ENCODE measurements at regions not wholly inside any gene's neighbourhood (a gene's known extent, or its start where the extent isn't known, plus 50 kb on each side); places are given as distances from the start of the nearest gene placed in this dataset.

DNA sequence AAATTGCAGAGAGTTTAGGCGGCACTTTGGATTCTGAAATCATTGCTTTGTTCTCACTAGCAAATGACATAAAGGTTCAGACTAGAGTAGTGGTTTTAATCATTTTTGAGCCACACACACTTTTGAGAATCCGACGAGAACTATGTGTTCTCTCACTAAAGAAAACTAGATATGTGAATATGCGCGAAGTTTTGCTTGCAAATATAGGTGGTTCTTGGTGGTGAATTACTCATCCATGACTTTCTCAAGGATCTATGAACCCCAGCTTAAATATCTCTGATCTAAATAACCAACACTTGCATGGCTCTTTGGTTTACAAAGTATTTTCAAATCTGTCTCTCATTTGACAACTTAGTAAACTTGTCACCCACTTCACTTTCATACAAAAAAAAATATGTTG lies 54.8 kb downstream of the NOG start:
- H3K36me3 ChIP-seq = no peaks in the 10 kb centered on the region
- H3K27me3 ChIP-seq = no peaks in the 10 kb centered on the region
- no peak overlapping the region for H3K9ac ChIP-seq
- peaks cover 0 to under 1% (median 0%) of the 10 kb centered on the region in 10 experiments; a peak in 1 of 20 replicates for H3K4me1 ChIP-seq
- no peak overlapping the region for H3K4me3 ChIP-seq
- peaks cover 0 to 13% (median 5%) of the 10 kb centered on the region in 11 experiments; a peak in 6 of 22 replicates for H3K9me3 ChIP-seq (replicated peaks in 1 of 11)
- H3K27ac ChIP-seq = no peak overlapping the region
- no peaks in the 10 kb centered on the region for H4K20me1 ChIP-seq
- H3K4me2 ChIP-seq = no peak overlapping the region
- TF ChIP-seq Cebpa-rat (IDR thresholded peaks at IDR 0.05) = no peak

DNA sequence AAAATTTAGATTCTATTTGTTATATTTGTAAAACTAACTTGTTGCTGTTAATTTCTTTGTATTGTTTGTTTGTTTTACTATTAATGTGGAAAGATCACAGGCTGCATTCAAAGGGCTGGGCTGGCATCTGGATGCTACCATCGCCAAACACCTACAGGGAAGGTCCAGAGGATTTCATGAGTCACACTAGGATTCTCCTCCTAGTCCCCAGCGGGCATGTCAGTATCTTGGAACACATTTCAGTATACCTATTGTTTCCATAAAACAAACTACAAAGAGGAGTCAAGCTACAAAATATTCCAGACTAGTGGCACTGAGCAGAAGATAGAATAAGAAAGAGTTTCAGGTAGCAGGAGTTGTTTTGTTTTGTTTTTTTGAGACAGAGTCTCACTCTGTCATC lies 55.3 kb downstream of the NOG start:
- H3K9me3 ChIP-seq (replicated peaks in 1 of 11) = peaks cover 0 to 13% (median 5%) of the 10 kb centered on the region in 11 experiments; a peak in 6 of 22 replicates
- H3K4me2 ChIP-seq = no peak overlapping the region
- no peak overlapping the region for H3K9ac ChIP-seq
- no peak overlapping the region for H3K27ac ChIP-seq
- no peak for TF ChIP-seq Cebpa-rat (IDR thresholded peaks at IDR 0.05)
- H4K20me1 ChIP-seq = no peaks in the 10 kb centered on the region
- no peaks in the 10 kb centered on the region for H3K36me3 ChIP-seq
- peaks cover 0 to 5% (median 4%) of the 10 kb centered on the region in 10 experiments; a peak in 11 of 20 replicates for H3K4me1 ChIP-seq
- no peaks in the 10 kb centered on the region for H3K27me3 ChIP-seq
- H3K4me3 ChIP-seq = no peak overlapping the region

DNA sequence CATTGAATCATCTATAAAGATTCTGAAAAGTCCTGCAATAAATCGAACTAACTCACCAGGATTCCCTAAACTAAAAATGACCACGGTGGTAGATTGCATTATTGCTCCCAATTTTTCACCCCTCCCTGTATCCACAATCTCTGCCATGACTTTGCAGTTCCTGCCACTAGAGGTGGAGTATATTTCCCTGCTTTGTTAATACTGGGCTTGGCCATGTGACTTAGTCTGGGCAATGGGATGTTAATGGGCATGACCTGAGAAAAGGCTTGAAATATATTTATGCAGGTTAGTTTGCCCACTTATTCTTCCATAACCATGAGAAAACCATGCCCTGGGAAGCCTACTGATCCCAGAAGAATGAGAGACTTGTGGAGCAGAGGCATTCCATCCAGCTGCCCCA lies 59.1 kb downstream of the NOG start:
- no peaks in the 10 kb centered on the region for H4K20me1 ChIP-seq
- TF ChIP-seq Cebpa-rat (IDR thresholded peaks at IDR 0.05) = no peak
- no peaks in the 10 kb centered on the region for H3K36me3 ChIP-seq

GRCh38 chr17:56653877-56654276 lies 60.4 kb downstream of the NOG start:
- no peak overlapping the region for H3K27ac ChIP-seq
- TF ChIP-seq Cebpa-rat (IDR thresholded peaks at IDR 0.05) = no peak

More for the DNA sequence above, 59.1 kb downstream of the NOG start:
- Histone ChIP-seq H3K9me3 (replicated peaks in 1 of 11) (peaks cover 0 to 17% (median 5%) of the 10 kb centered on the region in 11 experiments; a peak in 7 of 22 replicates), H3K4me2 (no peak overlapping the region), H3K4me1 (peaks cover 8 to 31% (median 18%) of the 10 kb centered on the region in 10 experiments; a peak in 15 of 20 replicates), H3K9ac (no peak overlapping the region), H3K4me3 (no peak overlapping the region), H3K27ac (no peak overlapping the region), H3K27me3 (no peaks in the 10 kb centered on the region)

DNA sequence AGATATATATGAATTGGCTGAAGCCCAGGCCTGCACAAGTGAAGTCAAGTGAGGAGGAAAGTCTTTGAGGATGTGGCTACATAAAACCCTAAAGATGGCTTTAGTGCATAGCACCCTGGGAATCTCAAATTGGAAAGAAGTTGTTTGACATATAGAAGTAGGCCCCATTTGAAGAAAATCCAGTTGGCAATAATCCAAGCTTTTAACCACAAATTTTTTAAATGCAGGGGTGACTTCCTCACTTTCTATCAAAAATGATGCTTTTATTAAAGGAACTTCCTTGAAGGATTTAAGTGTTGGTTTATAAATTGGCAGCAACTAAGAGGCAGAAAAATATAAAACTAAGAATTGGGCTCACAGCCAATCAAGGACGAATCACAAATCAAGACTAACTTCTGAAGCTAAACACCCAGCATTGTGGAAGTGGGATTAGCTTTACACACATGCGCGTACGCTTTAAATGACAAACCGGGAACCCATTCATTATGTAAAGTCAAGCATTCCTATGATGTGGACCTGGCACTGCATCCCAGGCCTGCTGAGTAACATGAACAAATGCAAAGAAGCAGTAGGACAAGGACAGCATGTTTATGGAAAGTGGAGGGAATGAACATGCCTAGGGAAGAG lies 63.3 kb downstream of the NOG start:
- TF ChIP-seq Cebpa-rat (IDR thresholded peaks at IDR 0.05) = no peak
- H3K4me1 ChIP-seq = peaks cover 8 to 31% (median 18%) of the 10 kb centered on the region in 10 experiments; a peak in 15 of 20 replicates
- peak overlapping the region in 5 of 11 experiments; percentile 3 to 21 (median 14); a peak in 6 of 22 replicates for H3K4me2 ChIP-seq
- H3K9ac ChIP-seq = no peak overlapping the region
- H3K4me3 ChIP-seq = no peak overlapping the region
- H4K20me1 ChIP-seq = no peaks in the 10 kb centered on the region
- H3K36me3 ChIP-seq = no peaks in the 10 kb centered on the region
- H3K27ac ChIP-seq = no peak overlapping the region
- peaks cover 0 to 11% (median 2%) of the 10 kb centered on the region in 11 experiments; a peak in 4 of 22 replicates for H3K9me3 ChIP-seq (replicated peaks in 1 of 11)
- no peaks in the 10 kb centered on the region for H3K27me3 ChIP-seq

More at GRCh38 chr17:56653877-56654276, 60.4 kb downstream of the NOG start:
- H3K4me3 ChIP-seq = no peak overlapping the region
- no peaks in the 10 kb centered on the region for H4K20me1 ChIP-seq
- H3K9me3 ChIP-seq (replicated peaks in 1 of 11) = peaks cover 0 to 17% (median 5%) of the 10 kb centered on the region in 11 experiments; a peak in 8 of 22 replicates
- no peaks in the 10 kb centered on the region for H3K27me3 ChIP-seq
- H3K4me2 ChIP-seq = peak overlapping the region in 4 of 11 experiments; percentile 7 to 39 (median 22); a peak in 5 of 22 replicates
- H3K36me3 ChIP-seq = no peaks in the 10 kb centered on the region
- H3K4me1 ChIP-seq = peaks cover 8 to 31% (median 18%) of the 10 kb centered on the region in 10 experiments; a peak in 15 of 20 replicates
- H3K9ac ChIP-seq = no peak overlapping the region

DNA sequence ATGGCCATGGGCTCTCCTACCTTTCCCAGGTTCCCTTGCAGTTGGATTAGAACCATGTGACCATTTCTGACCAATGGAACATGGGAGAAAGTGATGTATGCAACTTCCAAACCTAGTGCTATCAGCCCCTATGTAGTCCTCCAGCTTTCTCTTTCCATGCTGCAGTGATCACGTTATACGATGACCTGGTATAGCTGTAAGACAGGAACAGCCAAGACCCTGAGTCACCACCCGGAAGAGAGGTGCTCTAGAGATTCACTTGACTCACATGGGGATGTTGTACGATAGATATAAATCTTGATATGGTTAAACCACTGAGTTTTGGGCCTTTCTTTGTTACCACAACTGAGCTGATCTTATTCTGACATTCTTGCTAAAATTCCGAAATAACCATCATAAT lies 65.1 kb downstream of the NOG start:
- Histone ChIP-seq H3K4me3 (no peak overlapping the region), H3K4me1 (peaks cover 8 to 28% (median 16%) of the 10 kb centered on the region in 10 experiments; a peak in 15 of 20 replicates), H3K9me3 (replicated peaks in 1 of 11) (peaks cover 0 to 8% (median 0%) of the 10 kb centered on the region in 11 experiments; a peak in 2 of 22 replicates), H3K27me3 (no peaks in the 10 kb centered on the region), H3K4me2 (no peak overlapping the region), H3K9ac (no peak overlapping the region), H3K27ac (no peak overlapping the region), H4K20me1 (no peaks in the 10 kb centered on the region), H3K36me3 (no peaks in the 10 kb centered on the region)
- TF ChIP-seq Cebpa-rat (IDR thresholded peaks at IDR 0.05) = no peak

GRCh38 chr17:56659622-56660021 lies 66.1 kb downstream of the NOG start:
- no peak for TF ChIP-seq Cebpa-rat (IDR thresholded peaks at IDR 0.05)

DNA sequence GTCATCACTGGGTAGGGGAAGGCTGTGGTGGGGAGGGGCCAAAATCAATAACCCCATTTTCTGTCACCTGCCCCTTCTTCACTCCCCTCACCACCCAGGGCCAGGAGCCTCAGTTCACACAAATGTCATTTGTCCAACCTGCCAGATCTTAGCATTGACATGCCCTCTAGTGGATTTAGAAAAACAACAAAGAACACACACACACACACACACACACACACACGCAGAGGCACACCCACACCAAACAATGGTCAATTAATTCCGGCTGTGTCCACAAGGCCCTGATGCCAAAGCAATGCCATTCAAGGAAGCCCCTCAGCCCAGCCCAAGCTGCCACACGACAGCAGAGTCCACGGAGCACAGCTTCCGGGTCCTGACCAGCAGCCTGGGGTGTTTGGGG lies 68.4 kb downstream of the NOG start:
- Histone ChIP-seq H3K36me3 (no peaks in the 10 kb centered on the region), H3K4me1 (peaks cover 0 to 4% (median 3%) of the 10 kb centered on the region in 10 experiments; a peak in 7 of 20 replicates), H3K9ac (no peak overlapping the region), H3K27me3 (no peaks in the 10 kb centered on the region), H3K9me3 (replicated peaks in 1 of 11) (peaks cover 0 to 4% (median 0%) of the 10 kb centered on the region in 11 experiments; a peak in 1 of 22 replicates), H3K27ac (no peak overlapping the region), H3K4me2 (no peak overlapping the region), H4K20me1 (no peaks in the 10 kb centered on the region), H3K4me3 (no peak overlapping the region)
- no peak for TF ChIP-seq Cebpa-rat (IDR thresholded peaks at IDR 0.05)

More at GRCh38 chr17:56659622-56660021, 66.1 kb downstream of the NOG start:
- Histone ChIP-seq H3K27ac (no peak overlapping the region), H3K9me3 (replicated peaks in 1 of 11) (peaks cover 0 to 8% (median 0%) of the 10 kb centered on the region in 11 experiments; a peak in 2 of 22 replicates), H3K9ac (no peak overlapping the region), H3K4me3 (no peak overlapping the region), H3K36me3 (no peaks in the 10 kb centered on the region), H3K27me3 (no peaks in the 10 kb centered on the region), H3K4me1 (peaks cover 5 to 20% (median 11%) of the 10 kb centered on the region in 10 experiments; a peak in 12 of 20 replicates), H3K4me2 (no peak overlapping the region), H4K20me1 (no peaks in the 10 kb centered on the region)

DNA sequence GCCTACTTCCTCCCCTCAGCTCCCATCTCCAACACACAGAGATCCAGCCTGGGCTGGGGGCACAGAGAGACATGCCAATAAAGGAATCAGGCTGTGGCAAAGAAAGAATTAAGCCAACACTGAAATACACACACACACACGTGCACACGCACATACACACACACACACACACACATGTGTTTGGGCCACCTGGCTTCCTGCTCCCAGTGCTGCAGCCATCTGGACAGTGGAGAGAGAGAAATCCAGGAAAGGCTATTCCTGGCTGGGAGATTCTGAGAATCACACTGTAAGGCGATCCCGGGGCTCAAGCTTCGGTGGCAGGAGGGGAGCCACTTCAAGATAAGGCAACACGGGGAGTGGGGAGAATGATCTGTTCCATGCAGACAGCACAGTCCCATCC lies 72.4 kb downstream of the NOG start:
- no peak overlapping the region for H3K4me3 ChIP-seq
- no peaks in the 10 kb centered on the region for H3K4me1 ChIP-seq
- no peak overlapping the region for H3K27ac ChIP-seq
- H3K27me3 ChIP-seq = no peaks in the 10 kb centered on the region
- no peak for TF ChIP-seq Cebpa-rat (IDR thresholded peaks at IDR 0.05)
- no peak overlapping the region for H3K4me2 ChIP-seq
- peaks cover 0 to 6% (median 0%) of the 10 kb centered on the region in 11 experiments; a peak in 2 of 22 replicates for H3K9me3 ChIP-seq (replicated peaks in 1 of 11)
- H3K36me3 ChIP-seq = no peaks in the 10 kb centered on the region
- no peak overlapping the region for H3K9ac ChIP-seq
- no peaks in the 10 kb centered on the region for H4K20me1 ChIP-seq
